HG02981 (cell line): ENCODE measurements at regions not wholly inside any gene's neighbourhood (a gene's known extent, or its start where the extent isn't known, plus 50 kb on each side); places are given as distances from the start of the nearest gene placed in this dataset.

ENCODE experiments used
- ATAC-seq: cut with Tn5 transposase; IDR thresholded peaks from one replicate; pipeline ENCODE4 v1.9.1; 2021; ENCODE audit warnings: mild to moderate bottlenecking, moderate library complexity; ENCODE audit not compliant: unreplicated experiment

GRCh38 chr6:40000964-40001515 lies 66.8 kb upstream of the MOCS1 start:
- no peak for ATAC-seq

- ATAC-seq, result no peak
These were observed 65.0 kb upstream of the MOCS1 start for GRCh38 chr6:39999006-39999867.

- no peak for ATAC-seq
These were observed 63.9 kb upstream of the MOCS1 start for GRCh38 chr6:39998126-39998525.

- no peak for ATAC-seq
These were observed 62.9 kb upstream of the MOCS1 start for GRCh38 chr6:39997101-39997635.

- ATAC-seq, result no peak
These were observed 61.4 kb upstream of the MOCS1 start for GRCh38 chr6:39995633-39996032.

- ATAC-seq, result no peak
These were observed 58.8 kb upstream of the MOCS1 start for GRCh38 chr6:39992861-39993622.
